ENCODE measurements at regions not wholly inside any gene's neighbourhood (a gene's known extent, or its start where the extent isn't known, plus 50 kb on each side); places are given as distances from the start of the nearest gene placed in this dataset.

- Histone ChIP-seq H3K27ac (no peak overlapping the region), H3K4me1 (peaks cover 0 to 8% of the 10 kb centered on the region in 2 donors), H3K4me3 (no peak overlapping the region), H3K36me3 (no peaks in the 10 kb centered on the region), H3K27me3 (no peaks in the 10 kb centered on the region), H3K9me3 (no peaks in the 10 kb centered on the region)
- TF ChIP-seq CTCF (IDR thresholded peaks at IDR 0.05) = no peak
- intact Hi-C loops (cut with DNase I) = no loop called here
- no peak for DNase-seq
- no peak for ATAC-seq
Observed at GRCh38 chr2:136297994-136298393, 180.0 kb upstream of the CXCR4 start.

- Histone ChIP-seq H3K9me3 (no peaks in the 10 kb centered on the region), H3K4me3 (no peak overlapping the region), H3K4me1 (peaks cover 0 to 8% of the 10 kb centered on the region in 2 donors), H3K27ac (no peak overlapping the region), H3K36me3 (no peaks in the 10 kb centered on the region), H3K27me3 (no peaks in the 10 kb centered on the region)
- DNase-seq (no peak), ATAC-seq (no peak)
- intact Hi-C loops (cut with DNase I) = no loop called here
- no peak for TF ChIP-seq CTCF (IDR thresholded peaks at IDR 0.05)
Observed at GRCh38 chr2:136297312-136297711, 179.4 kb upstream of the CXCR4 start.

GRCh38 chr2:136295168-136295567 lies 177.2 kb upstream of the CXCR4 start:
- no peak for DNase-seq
- peaks cover 0 to 4% of the 10 kb centered on the region in 2 donors for H3K4me1 ChIP-seq
- H3K4me3 ChIP-seq = no peak overlapping the region
- no peak for TF ChIP-seq CTCF (IDR thresholded peaks at IDR 0.05)
- peaks cover 0 to 6% of the 10 kb centered on the region in 2 donors for H3K9me3 ChIP-seq
- H3K27ac ChIP-seq = no peak overlapping the region
- no peak for ATAC-seq
- H3K36me3 ChIP-seq = no peaks in the 10 kb centered on the region
- intact Hi-C loops (cut with DNase I) = no loop called here
- H3K27me3 ChIP-seq = no peaks in the 10 kb centered on the region

GRCh38 chr2:136291871-136292270 lies 173.9 kb upstream of the CXCR4 start:
- Histone ChIP-seq H3K4me1 (no peaks in the 10 kb centered on the region), H3K27me3 (no peaks in the 10 kb centered on the region), H3K4me3 (no peak overlapping the region), H3K9me3 (peaks cover 0 to 6% of the 10 kb centered on the region in 2 donors), H3K36me3 (no peaks in the 10 kb centered on the region), H3K27ac (no peak overlapping the region)
- intact Hi-C loops (cut with DNase I) = no loop called here
- ATAC-seq (no peak), DNase-seq (no peak)
- no peak for TF ChIP-seq CTCF (IDR thresholded peaks at IDR 0.05)

- no peaks in the 10 kb centered on the region for H3K4me1 ChIP-seq
- intact Hi-C loops (cut with DNase I) = no loop called here
Observed at GRCh38 chr2:136290326-136290725, 172.4 kb upstream of the CXCR4 start.

More at GRCh38 chr2:136290326-136290725, 172.4 kb upstream of the CXCR4 start:
- Histone ChIP-seq H3K4me3 (no peak overlapping the region), H3K27me3 (no peaks in the 10 kb centered on the region), H3K9me3 (peaks cover 0 to 6% of the 10 kb centered on the region in 2 donors), H3K27ac (no peak overlapping the region), H3K36me3 (no peaks in the 10 kb centered on the region)
- TF ChIP-seq CTCF (IDR thresholded peaks at IDR 0.05) = no peak
- DNase-seq = no peak
- no peak for ATAC-seq

Data from left lung (tissue), 4 donors.